NCI-H1048 (cell line): ENCODE measurements at regions not wholly inside any gene's neighbourhood (a gene's known extent, or its start where the extent isn't known, plus 50 kb on each side); places are given as distances from the start of the nearest gene placed in this dataset.
"Not testable (repeated sequence)": the region's sequence is repeated elsewhere in the genome, so short reads cannot be mapped to it uniquely, and the experiment has no call there.

Experiments
- DNase-seq: peaks from one replicate; lab custom pipeline; 2025; lab: John Stamatoyannopoulos, UW

DNA sequence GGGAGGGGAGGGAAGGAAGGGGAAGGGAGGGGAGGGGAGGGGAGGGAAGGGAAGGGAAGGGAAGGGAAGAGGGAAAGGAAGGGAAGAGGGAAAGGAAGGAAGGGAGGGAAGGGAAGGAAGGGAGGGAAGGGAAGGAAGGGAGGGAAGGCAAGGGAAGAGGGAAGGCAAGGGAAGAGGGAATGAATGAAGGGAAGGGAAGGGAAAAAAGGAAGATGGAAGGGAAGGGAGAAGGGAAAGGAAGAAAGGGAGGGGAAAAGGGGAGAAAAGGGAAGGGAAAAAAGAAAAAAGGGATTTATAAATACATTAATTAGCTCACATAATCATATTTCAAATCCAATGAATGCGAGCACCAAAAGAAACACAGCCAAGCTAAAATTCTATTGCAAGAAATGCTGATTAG is 202.9 kb upstream of the LRRTM4 start:
- no peak for DNase-seq

DNA sequence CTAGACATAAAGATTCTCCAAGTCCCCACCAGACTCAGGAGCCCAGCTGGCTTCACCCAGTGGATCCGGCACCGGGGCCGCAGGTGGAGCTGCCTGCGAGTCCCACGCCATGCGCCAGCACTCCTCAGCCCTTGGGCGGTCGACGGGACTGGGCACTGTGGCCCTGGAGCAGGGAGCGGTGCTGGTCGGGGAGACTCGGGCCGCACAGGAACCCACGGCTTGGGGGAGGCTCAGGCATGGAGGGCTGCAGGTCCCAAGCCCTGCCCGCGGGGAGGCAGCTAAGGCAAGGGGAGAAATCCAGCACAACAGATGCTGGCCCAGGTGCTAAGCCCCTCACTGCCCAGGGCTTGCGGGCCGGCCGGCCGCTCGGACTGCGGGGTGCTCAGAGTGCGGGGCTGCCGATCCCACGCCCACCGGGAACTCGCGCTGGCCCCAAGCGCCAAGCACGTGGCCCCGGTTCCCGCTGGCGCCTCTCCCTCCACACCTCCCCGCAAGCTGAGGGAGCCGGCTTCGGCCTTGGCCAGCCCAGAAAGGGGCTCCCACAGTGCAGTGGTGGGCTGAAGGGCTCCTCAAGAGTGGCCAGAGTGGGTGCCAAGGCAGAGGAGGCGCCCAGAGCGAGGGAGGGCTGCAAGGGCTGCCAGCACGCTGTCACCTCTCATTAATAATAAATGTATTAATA is 212.6 kb upstream of the LRRTM4 start:
- not testable (repeated sequence) for DNase-seq

DNA sequence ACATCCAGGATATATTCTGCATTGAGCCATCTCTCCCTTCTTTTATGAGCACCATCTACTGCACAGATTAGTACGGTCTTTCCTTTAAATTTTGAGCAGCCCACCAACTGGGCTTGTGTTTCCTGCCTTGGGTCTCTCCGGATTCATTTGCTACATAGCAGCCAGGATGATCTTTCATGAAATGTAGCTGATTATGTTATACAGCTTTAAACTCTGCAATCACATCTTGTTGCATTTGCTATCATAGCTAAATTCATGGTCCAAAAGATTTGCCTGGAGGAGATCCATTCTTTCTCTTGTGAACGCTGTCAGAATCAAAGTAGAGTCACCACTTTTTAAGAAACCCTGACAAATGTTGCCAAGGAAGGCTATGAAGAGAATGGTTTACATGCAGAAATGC is 215.1 kb upstream of the LRRTM4 start:
- no peak for DNase-seq

GRCh38 chr2:77746780-77747179 is 224.6 kb upstream of the LRRTM4 start:
- DNase-seq = no peak

DNA sequence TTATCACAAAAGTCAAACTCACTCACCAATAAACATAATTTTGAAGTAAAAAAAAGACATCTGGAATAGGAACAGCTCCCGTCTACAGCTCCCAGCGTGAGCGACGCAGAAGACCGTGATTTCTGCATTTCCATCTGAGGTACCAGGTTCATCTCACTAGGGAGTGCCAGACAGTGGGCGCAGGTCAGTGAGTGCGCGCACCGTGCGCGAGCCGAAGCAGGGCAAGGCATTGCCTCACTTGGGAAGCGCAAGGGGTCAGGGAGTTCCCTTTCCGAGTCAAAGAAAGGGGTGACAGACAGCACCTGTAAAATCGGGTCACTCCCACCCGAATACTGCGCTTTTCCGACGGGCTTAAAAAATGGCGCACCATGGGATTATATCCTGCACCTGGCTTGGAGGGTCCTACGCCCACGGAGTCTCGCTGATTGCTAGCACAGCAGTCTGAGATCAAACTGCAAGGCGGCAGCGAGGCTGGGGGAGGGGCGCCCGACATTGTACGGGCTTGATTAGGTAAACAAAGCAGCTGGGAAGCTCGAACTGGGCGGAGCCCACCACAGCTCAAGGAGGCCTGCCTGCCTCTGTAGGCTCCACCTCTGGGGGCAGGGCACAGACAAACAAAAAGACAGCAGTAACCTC is 231.7 kb upstream of the LRRTM4 start:
- DNase-seq = not testable (repeated sequence)

- no peak for DNase-seq
Measured at GRCh38 chr2:77767388-77768076, 245.4 kb upstream of the LRRTM4 start.

DNA sequence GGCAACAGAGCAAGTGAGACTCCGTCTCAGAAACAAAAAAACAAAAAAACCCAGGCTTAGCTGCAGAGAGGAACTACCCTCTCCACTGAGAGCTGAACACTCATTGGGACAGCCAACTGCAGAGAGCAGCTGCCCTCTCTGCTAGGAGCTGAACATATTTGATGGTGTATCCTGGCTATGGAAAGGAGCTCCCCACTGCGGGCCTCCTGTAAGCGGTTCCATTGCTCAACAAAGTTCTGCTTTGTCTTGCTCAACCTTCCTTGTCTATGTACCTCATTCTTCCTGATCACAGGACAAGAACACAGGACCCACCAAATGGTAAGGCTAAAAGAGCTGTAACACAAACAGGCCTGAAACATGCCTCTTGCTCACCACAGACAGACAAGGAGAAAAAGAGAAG is 246.3 kb upstream of the LRRTM4 start:
- no peak for DNase-seq

GRCh38 chr2:77778917-77779316 is 256.7 kb upstream of the LRRTM4 start:
- no peak for DNase-seq

DNA sequence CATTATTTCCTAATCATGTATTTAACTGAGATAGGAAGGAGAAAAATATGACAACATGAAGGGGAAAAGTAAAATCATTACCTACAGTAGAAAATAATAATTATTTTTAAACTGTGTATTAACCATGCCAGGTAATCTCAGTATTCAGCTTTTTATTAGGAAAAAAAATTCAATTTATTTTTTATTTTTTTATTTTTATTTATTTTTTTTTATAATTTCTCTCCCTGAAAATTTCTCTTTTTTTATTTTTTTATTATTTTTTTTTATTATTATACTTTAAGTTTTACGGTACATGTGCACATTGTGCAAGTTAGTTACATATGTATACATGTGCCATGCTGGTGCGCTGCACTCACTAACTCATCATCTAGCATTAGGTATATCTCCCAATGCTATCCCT is 271.3 kb upstream of the LRRTM4 start:
- not testable (repeated sequence) for DNase-seq

GRCh38 chr2:77796397-77796796 is 274.2 kb upstream of the LRRTM4 start:
- DNase-seq = no peak

- DNase-seq = no peak
Measured at GRCh38 chr2:77797088-77797487, 274.9 kb upstream of the LRRTM4 start.

DNA sequence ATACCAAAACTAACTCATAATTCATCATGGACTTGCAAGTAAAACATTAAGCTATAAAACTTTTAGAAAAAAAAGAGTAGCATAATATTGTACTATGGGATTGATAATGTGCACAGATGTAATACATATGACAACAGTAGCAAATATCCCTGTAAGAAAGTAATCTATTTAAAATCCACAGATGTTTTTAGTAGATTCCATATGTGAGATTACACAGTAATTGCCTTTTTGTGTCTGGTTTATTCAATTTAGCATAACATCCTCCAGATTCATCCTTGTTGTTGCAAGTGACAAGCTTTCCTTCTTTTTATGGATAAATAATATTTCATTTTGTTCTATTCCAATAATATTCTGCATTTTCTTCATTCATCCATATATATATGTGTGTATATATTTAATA is 278.2 kb upstream of the LRRTM4 start:
- DNase-seq = no peak

GRCh38 chr2:77807531-77808215 is 285.5 kb upstream of the LRRTM4 start:
- no peak for DNase-seq

DNA sequence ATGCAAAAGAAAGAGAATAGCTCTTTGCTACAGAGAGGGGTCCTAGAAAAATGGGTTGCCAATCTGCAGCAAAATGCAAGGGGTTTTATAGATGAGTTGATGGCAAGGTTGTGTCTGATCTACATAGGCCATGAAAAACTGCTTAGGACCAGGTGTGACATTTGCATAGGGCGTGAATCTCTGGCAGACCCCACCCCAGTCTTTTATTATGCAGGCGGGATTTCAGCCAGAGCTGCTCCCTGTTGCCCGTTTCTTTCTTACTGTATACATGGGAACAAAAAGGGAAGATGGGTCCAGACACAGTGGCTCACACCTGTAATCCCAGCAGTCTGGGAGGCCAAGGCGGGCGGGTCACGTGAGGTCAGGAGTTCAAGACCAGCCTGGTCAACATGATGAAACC is 286.4 kb upstream of the LRRTM4 start:
- DNase-seq = no peak

DNA sequence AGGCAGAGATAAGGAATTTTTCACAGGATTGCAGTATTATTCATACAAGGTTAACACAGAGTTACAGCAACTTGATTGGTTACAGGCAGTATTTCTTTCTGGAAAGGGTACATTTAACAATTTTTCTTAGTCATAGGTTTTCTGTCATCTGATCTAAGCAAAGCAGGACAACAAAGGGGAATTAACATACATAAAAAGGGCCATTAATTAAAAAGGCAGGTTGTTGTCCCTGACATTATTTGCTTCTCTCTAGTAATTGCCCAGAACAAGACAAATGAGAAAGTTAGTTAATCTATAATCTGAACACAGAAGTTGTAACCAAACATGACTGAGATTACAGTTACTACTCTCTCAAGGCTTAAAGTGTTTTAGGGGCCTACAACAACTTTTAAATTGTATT is 291.4 kb upstream of the LRRTM4 start:
- DNase-seq = no peak

- no peak for DNase-seq
Measured at GRCh38 chr2:77816618-77817017, 294.4 kb upstream of the LRRTM4 start.

- no peak for DNase-seq
Measured at GRCh38 chr2:77818186-77818585, 296.0 kb upstream of the LRRTM4 start.

- DNase-seq = no peak
Measured at GRCh38 chr2:77823028-77823427, 300.9 kb upstream of the LRRTM4 start.

GRCh38 chr2:77831060-77831459 is 308.9 kb upstream of the LRRTM4 start:
- no peak for DNase-seq

GRCh38 chr2:77831471-77831870 is 309.3 kb upstream of the LRRTM4 start:
- DNase-seq = no peak

- DNase-seq = no peak
Measured at GRCh38 chr2:77831898-77832297, 309.7 kb upstream of the LRRTM4 start.

DNA sequence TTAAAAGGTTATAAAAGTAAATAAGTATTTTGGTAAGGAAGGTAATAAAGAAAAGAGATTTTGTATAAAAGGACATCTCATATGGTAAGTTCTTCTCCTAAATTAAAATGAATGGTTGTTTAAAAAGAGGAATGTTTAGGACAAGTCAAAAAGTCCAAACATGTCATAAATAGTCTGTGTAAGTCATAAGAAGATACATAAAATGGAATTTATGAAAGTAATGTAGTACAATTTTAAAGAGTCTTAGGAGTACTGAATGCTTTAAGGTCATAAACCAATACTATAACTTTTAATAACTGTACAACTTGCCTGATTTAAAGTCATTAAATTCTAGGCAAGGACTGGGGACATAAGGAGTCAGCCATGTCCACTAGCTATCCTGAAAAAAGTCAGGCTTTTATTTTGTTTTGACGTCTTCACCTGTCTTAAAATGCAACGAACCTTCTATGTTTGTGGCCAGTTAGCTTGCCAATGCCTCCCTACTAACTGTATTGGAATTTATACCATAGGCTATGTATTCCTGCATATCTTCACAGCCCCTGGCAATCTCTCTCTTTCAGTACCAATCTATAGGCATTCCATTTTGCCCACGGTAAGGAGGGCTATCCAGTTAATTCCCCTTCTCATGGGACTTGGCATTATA is 312.3 kb upstream of the LRRTM4 start:
- no peak for DNase-seq
